Liver (tissue), 3 donors: ENCODE measurements at regions not wholly inside any gene's neighbourhood (a gene's known extent, or its start where the extent isn't known, plus 50 kb on each side); places are given as distances from the start of the nearest gene placed in this dataset.

Experiments used
- EGR1 ChIP-seq, 2 donors: IDR thresholded peaks; 2 replicates each; pipeline ENCODE4 v1.6.1; 2016 to 2018; ENCODE audit warnings: antibody characterized with exemption in 2 of 2, low read depth in 2 of 2
- NR2F2 ChIP-seq: IDR thresholded peaks from 2 replicates; pipeline ENCODE4 v1.6.1; 2016; ENCODE audit warnings: antibody characterized with exemption
- RAD21 ChIP-seq, 2 donors: IDR thresholded peaks; 2 replicates each; pipeline ENCODE4 v1.6.1; 2016; ENCODE audit warnings: antibody characterized with exemption in 2 of 2, mild to moderate bottlenecking in 2 of 2
- RXRA ChIP-seq, 2 donors: IDR thresholded peaks; 2 replicates each; pipeline ENCODE4 v1.6.1; 2017 to 2018; ENCODE audit warnings: antibody characterized with exemption in 2 of 2, mild to moderate bottlenecking in 1 of 2
- SP1 ChIP-seq: IDR thresholded peaks from 2 replicates; pipeline ENCODE4 v1.6.1; 2018; ENCODE audit warnings: antibody characterized with exemption, mild to moderate bottlenecking
- TAF1 ChIP-seq: conservative IDR thresholded peaks from 2 replicates; pipeline ENCODE4 v1.6.1; 2016; ENCODE audit warnings: antibody characterized with exemption, mild to moderate bottlenecking
- YY1 ChIP-seq: IDR thresholded peaks from 2 replicates; pipeline ENCODE4 v1.6.1; 2016; ENCODE audit warnings: antibody characterized with exemption, mild to moderate bottlenecking
- TF ChIP-seq, protein P1 (sequence below): fragments of 150-350 bp; IDR thresholded peaks from 2 replicates; pipeline ENCODE4 v1.5.1; 2017; ENCODE audit warnings: improper control_type of control experiment, low read depth, low read length; ENCODE audit not compliant: missing input control
- TF ChIP-seq, protein P2 (sequence below): IDR thresholded peaks from 2 replicates; pipeline ENCODE4 v1.6.1; 2016; ENCODE audit warnings: antibody characterized with exemption, mild to moderate bottlenecking
- TF ChIP-seq, protein P3 (sequence below): IDR thresholded peaks from 2 replicates; pipeline ENCODE4 v1.6.1; 2016; ENCODE audit warnings: antibody characterized with exemption
- donor health status: healthy.
- donor health status: healthy.

DNA sequence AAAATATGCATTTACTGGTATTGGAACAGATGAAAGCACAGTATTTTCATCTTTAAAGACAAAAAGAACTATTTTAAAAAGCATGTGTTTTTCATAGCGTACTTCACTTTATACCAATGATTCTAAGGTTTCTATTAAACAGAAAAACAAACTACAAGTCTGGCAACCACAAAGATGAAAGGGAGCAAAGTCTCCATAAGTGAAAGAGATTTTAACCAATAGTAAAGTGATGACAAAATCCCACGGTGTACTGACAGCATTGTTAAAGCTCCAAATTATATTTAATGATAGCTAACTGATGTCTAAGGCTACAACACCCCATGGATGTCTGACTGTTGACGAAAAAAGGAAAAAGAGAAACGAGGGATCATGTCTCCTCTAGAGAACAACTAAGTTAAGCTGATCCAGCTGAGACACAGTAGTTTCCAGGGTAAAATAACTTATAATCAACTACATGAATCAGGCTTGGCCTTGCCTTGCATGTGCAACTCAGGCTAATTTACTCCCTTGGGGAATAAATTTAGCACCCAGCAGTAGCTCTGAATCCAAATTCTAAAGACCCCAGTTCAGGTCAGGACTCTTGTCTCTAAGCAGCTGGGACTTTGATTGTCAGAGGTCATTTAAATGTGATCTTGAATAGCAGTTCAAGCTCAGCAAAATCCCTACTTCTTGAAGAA is 56.0 kb upstream of the TAB2 start:
- TF ChIP-seq SP1 (no peak), NR2F2 (no peak), EGR1 (IDR thresholded peaks at IDR 0.05; ENCODE audit: low read depth in 2 of 2) (no peak), RAD21 (IDR thresholded peaks at IDR 0.05) (no peak), RXRA (IDR thresholded peaks at IDR 0.05) (no peak), YY1 (no peak), TAF1 (no peak)
- TF ChIP-seq, protein P1, sequence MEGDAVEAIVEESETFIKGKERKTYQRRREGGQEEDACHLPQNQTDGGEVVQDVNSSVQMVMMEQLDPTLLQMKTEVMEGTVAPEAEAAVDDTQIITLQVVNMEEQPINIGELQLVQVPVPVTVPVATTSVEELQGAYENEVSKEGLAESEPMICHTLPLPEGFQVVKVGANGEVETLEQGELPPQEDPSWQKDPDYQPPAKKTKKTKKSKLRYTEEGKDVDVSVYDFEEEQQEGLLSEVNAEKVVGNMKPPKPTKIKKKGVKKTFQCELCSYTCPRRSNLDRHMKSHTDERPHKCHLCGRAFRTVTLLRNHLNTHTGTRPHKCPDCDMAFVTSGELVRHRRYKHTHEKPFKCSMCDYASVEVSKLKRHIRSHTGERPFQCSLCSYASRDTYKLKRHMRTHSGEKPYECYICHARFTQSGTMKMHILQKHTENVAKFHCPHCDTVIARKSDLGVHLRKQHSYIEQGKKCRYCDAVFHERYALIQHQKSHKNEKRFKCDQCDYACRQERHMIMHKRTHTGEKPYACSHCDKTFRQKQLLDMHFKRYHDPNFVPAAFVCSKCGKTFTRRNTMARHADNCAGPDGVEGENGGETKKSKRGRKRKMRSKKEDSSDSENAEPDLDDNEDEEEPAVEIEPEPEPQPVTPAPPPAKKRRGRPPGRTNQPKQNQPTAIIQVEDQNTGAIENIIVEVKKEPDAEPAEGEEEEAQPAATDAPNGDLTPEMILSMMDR: no peak
- TF ChIP-seq, protein P2, sequence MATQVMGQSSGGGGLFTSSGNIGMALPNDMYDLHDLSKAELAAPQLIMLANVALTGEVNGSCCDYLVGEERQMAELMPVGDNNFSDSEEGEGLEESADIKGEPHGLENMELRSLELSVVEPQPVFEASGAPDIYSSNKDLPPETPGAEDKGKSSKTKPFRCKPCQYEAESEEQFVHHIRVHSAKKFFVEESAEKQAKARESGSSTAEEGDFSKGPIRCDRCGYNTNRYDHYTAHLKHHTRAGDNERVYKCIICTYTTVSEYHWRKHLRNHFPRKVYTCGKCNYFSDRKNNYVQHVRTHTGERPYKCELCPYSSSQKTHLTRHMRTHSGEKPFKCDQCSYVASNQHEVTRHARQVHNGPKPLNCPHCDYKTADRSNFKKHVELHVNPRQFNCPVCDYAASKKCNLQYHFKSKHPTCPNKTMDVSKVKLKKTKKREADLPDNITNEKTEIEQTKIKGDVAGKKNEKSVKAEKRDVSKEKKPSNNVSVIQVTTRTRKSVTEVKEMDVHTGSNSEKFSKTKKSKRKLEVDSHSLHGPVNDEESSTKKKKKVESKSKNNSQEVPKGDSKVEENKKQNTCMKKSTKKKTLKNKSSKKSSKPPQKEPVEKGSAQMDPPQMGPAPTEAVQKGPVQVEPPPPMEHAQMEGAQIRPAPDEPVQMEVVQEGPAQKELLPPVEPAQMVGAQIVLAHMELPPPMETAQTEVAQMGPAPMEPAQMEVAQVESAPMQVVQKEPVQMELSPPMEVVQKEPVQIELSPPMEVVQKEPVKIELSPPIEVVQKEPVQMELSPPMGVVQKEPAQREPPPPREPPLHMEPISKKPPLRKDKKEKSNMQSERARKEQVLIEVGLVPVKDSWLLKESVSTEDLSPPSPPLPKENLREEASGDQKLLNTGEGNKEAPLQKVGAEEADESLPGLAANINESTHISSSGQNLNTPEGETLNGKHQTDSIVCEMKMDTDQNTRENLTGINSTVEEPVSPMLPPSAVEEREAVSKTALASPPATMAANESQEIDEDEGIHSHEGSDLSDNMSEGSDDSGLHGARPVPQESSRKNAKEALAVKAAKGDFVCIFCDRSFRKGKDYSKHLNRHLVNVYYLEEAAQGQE: no peak
- TF ChIP-seq, protein P3, sequence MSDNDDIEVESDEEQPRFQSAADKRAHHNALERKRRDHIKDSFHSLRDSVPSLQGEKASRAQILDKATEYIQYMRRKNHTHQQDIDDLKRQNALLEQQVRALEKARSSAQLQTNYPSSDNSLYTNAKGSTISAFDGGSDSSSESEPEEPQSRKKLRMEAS: no peak
